IMR-90 (cell line): ENCODE measurements at regions not wholly inside any gene's neighbourhood (a gene's known extent, or its start where the extent isn't known, plus 50 kb on each side); places are given as distances from the start of the nearest gene placed in this dataset.
"Not testable (repeated sequence)": the region's sequence is repeated elsewhere in the genome, so short reads cannot be mapped to it uniquely, and the experiment has no call there.

Experiments used
- ATAC-seq: fragments of 200-7000 bp; cut with Tn5 transposase; 2 replicates; pipeline ENCODE4 v1.9.1; 2020; ENCODE audit warnings: low read depth, mild to moderate bottlenecking, moderate library complexity
- BruUV-seq: library from RNA; stranded (reverse); fragments of 400-500 nt; replicated peaks from 2 replicates; lab custom pipeline; 2021; lab: Mats Ljungman, UMichigan
- CTCF ChIA-PET: fragments of 300-600 bp; formaldehyde crosslinking; extraction: SDS; loops from one replicate; lab custom pipeline; 2021; ENCODE audit warnings: antibody characterized with exemption; lab: Yijun Ruan, JAX
- POLR2A ChIA-PET: fragments of 300-600 bp; sonication (Branson Sonifier 250); formaldehyde crosslinking; loops from one replicate; lab custom pipeline; 2022; ENCODE audit warnings: antibody characterized with exemption; ENCODE audit not compliant: unreplicated experiment; lab: Charles Lee
- DNase-seq: peaks from one replicate; pipeline ENCODE4 v3.0.0; 2013
- H2AFZ ChIP-seq: replicated peaks from 2 replicates; pipeline ENCODE3; 2013; ENCODE audit warnings: low read length, mild to moderate bottlenecking; ENCODE audit not compliant: poor library complexity
- H2AK5ac ChIP-seq: 2 replicates; pipeline ENCODE4 v1.6.1; 2013; ENCODE audit warnings: low read depth, low read length, inconsistent platforms
- H2AK9ac ChIP-seq: replicated peaks from 2 replicates; pipeline ENCODE3; 2013; ENCODE audit warnings: mild to moderate bottlenecking, low read depth, low read length, moderate library complexity; ENCODE audit not compliant: poor library complexity
- H2BK120ac ChIP-seq: 2 replicates; pipeline ENCODE4 v1.6.1; 2013; ENCODE audit warnings: low read depth, low read length, inconsistent platforms
- H2BK15ac ChIP-seq: 3 replicates; pipeline ENCODE4 v1.6.1; 2013; ENCODE audit warnings: low read depth, low read length, inconsistent platforms
- H2BK20ac ChIP-seq: 2 replicates; pipeline ENCODE4 v1.6.1; 2013; ENCODE audit warnings: low read depth, mild to moderate bottlenecking, inconsistent platforms, low read length, moderate library complexity
- H2BK5ac ChIP-seq: 2 replicates; pipeline ENCODE4 v1.6.1; 2013; ENCODE audit warnings: mild to moderate bottlenecking, low read depth, low read length, inconsistent platforms; ENCODE audit not compliant: poor library complexity, severe bottlenecking
- H3K14ac ChIP-seq: replicated peaks from 2 replicates; pipeline ENCODE4 v1.6.1; 2013; ENCODE audit warnings: low read depth, low read length, inconsistent platforms
- H3K18ac ChIP-seq: 2 replicates; pipeline ENCODE4 v1.6.1; 2013; ENCODE audit warnings: low read depth, low read length, control low read depth
- H3K23ac ChIP-seq: 2 replicates; pipeline ENCODE4 v1.6.1; 2013; ENCODE audit warnings: low read depth, low read length, inconsistent platforms
- H3K27ac ChIP-seq: 2 replicates; pipeline ENCODE4 v1.5.1; 2013; ENCODE audit warnings: mild to moderate bottlenecking, control low read depth, low read length; ENCODE audit not compliant: insufficient read depth
- H3K27me3 ChIP-seq: 2 replicates; pipeline ENCODE4 v1.6.1; 2013; ENCODE audit warnings: low read length; ENCODE audit not compliant: control insufficient read depth, insufficient read depth
- H3K36me3 ChIP-seq: 2 replicates; pipeline ENCODE4 v1.6.1; 2013; ENCODE audit warnings: low read length, mixed read lengths; ENCODE audit not compliant: control insufficient read depth, insufficient read depth
- H3K4ac ChIP-seq: 2 replicates; pipeline ENCODE4 v1.6.1; 2013; ENCODE audit warnings: low read depth, low read length, inconsistent platforms
- H3K4me1 ChIP-seq: 2 replicates; pipeline ENCODE4 v1.6.1; 2013; ENCODE audit warnings: low read length, mixed read lengths; ENCODE audit not compliant: control insufficient read depth, insufficient read depth
- H3K4me2 ChIP-seq: 2 replicates; pipeline ENCODE4 v1.6.1; 2013; ENCODE audit warnings: low read depth, mild to moderate bottlenecking, control low read depth, low read length, moderate library complexity
- H3K4me3 ChIP-seq: 2 replicates; pipeline ENCODE4 v1.5.1; 2013; ENCODE audit warnings: low read depth, mild to moderate bottlenecking, control low read depth, low read length, moderate library complexity; ENCODE audit not compliant: insufficient read depth
- H3K56ac ChIP-seq: 2 replicates; pipeline ENCODE4 v1.6.1; 2013; ENCODE audit warnings: low read length, inconsistent platforms; ENCODE audit not compliant: insufficient read depth; ENCODE audit errors: extremely low read depth
- H3K79me1 ChIP-seq, 2 experiments: 2 replicates each; pipeline ENCODE4 v1.6.1; 2013; ENCODE audit warnings: low read length in 2 of 2, inconsistent platforms in 1 of 2, low read depth in 1 of 2
- H3K9ac ChIP-seq: 2 replicates; pipeline ENCODE4 v1.6.1; 2013; ENCODE audit warnings: low read depth, low read length, control low read depth
- H3K9me1 ChIP-seq: 2 replicates; pipeline ENCODE4 v1.6.1; 2013; ENCODE audit warnings: low read length, inconsistent platforms; ENCODE audit not compliant: insufficient read depth
- H3K9me3 ChIP-seq: 2 replicates; pipeline ENCODE4 v1.6.1; 2013; ENCODE audit warnings: low read length; ENCODE audit not compliant: control insufficient read depth, insufficient read depth
- H4K20me1 ChIP-seq: 2 replicates; pipeline ENCODE4 v1.6.1; 2013; ENCODE audit warnings: low read length, inconsistent platforms; ENCODE audit not compliant: insufficient read depth
- H4K5ac ChIP-seq: 2 replicates; pipeline ENCODE4 v1.6.1; 2013; ENCODE audit warnings: mild to moderate bottlenecking, low read depth, low read length, control low read depth
- H4K8ac ChIP-seq, 2 experiments: 2 replicates each; pipeline ENCODE4 v1.6.1; 2013; ENCODE audit warnings: low read depth in 2 of 2, low read length in 2 of 2, control low read depth in 1 of 2, inconsistent platforms in 1 of 2
- H4K91ac ChIP-seq: 2 replicates; pipeline ENCODE4 v1.6.1; 2013; ENCODE audit warnings: low read depth, low read length, inconsistent platforms; ENCODE audit not compliant: insufficient read depth
- WGBS, 2 experiments: methylation state at CpG; one replicate each; pipeline versions ENCODE4 v1.1.5 to v1.1.7; 2013; ENCODE audit warnings: missing lambda C conversion rate in 2 of 2; ENCODE audit not compliant: insufficient read length in 1 of 2; ENCODE audit errors: extremely low coverage in 2 of 2; 5-methylcytosine and 5-hydroxymethylcytosine counted together
- dilution Hi-C: fragments of 300-500 bp; cut with HindIII; formaldehyde crosslinking; loops from one replicate; pipeline ENCODE4 v1.14.3; 2018; ENCODE audit warnings: low sequenced_read_pairs; ENCODE audit not compliant: unreplicated experiment
- in situ Hi-C: fragments of 300-500 bp; cut with MboI; formaldehyde crosslinking; loops from 3 replicates; pipeline ENCODE4 v1.14.3; 2019; ENCODE audit warnings: low sequenced_read_pairs, inconsistent platforms, mixed read lengths
- intact Hi-C: fragments of 100-400 bp; cut with micrococcal nuclease; formaldehyde crosslinking; loops from 2 replicates; pipeline ENCODE4 v1.10.0; 2022

DNA sequence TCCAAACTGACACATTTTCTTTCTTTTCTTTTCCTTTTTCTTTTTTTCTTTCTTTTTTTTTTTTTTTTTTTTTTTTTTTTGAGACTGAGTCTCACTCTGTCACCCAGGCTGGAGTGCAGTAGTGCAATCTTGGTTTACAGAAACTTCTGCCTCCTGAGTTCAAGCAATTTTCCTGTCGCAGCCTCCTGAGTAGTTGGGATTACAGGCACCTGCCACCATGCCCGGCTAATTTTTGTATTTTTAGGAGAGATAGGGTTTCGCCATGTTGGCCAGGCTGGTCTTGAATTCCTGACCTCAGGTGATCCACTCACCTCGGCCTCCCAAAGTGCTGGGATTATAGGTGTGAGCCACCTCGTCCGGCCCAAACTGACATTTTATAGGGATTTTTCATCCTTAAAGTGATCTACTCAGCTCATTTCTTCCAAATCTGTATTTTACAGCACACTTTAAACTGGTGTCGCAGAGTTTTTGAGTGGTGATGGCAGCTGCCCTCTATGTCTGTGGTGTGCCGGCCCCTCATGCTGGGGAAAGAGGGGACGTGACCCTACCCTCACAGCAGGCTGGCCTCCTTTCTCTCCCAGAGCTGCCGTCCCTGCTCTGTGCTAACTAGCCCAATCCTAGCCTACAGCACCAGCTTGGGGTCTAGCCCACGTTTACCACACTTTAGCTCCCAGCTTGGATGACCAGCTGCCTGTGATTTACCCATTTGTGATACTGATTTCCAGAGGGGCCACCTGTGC, 211.9 kb upstream of the HAAO start:
- H3K9ac ChIP-seq, H3K4ac ChIP-seq, H2AFZ ChIP-seq, H2AK5ac ChIP-seq, H4K91ac ChIP-seq, H4K5ac ChIP-seq, H3K56ac ChIP-seq, H3K4me2 ChIP-seq, H3K9me3 ChIP-seq, H4K20me1 ChIP-seq, H2BK120ac ChIP-seq, H3K9me1 ChIP-seq, BruUV-seq, DNase-seq, H2BK5ac ChIP-seq, H3K4me3 ChIP-seq, H3K36me3 ChIP-seq, H3K4me1 ChIP-seq, H3K27me3 ChIP-seq, H2BK20ac ChIP-seq, ATAC-seq, H4K8ac ChIP-seq, POLR2A ChIA-PET, in situ Hi-C loops, H3K23ac ChIP-seq, H3K14ac ChIP-seq, CTCF ChIA-PET, H3K18ac ChIP-seq, H2BK15ac ChIP-seq, H3K79me1 ChIP-seq, H2AK9ac ChIP-seq, intact Hi-C loops, dilution Hi-C loops, H3K27ac ChIP-seq: not testable (repeated sequence)
- WGBS, 2 experiments: 84% methylated on average over 2 of the region's 11 CpGs; no CpG with 5 or more reads in 1 of the 2 experiments
